Activated CD4-positive, alpha-beta T cell treated with anti-CD3 and anti-CD28 coated beads, Interleukin-2, amount 50 U/mL, for 48 hours (primary cell): ENCODE measurements at regions not wholly inside any gene's neighbourhood (a gene's known extent, or its start where the extent isn't known, plus 50 kb on each side); places are given as distances from the start of the nearest gene placed in this dataset.
"Not testable (repeated sequence)": the region's sequence is repeated elsewhere in the genome, so short reads cannot be mapped to it uniquely, and the experiment has no call there.

Experiments
- DNase-seq, 2 experiments: peaks; one replicate each; pipeline ENCODE4 v3.0.0-alpha.2; 2020

GRCh38 chr13:39803156-39803555 is 147.7 kb downstream of the COG6 start:
- DNase-seq, result no peak

- DNase-seq, result no peak
These were observed 148.4 kb downstream of the COG6 start for GRCh38 chr13:39803851-39804250.

GRCh38 chr13:39804332-39805210 is 149.1 kb downstream of the COG6 start:
- DNase-seq, result no peak

- no peak for DNase-seq
These were observed 154.0 kb downstream of the COG6 start for GRCh38 chr13:39809466-39809865.

- DNase-seq, result no peak
These were observed 154.8 kb downstream of the COG6 start for GRCh38 chr13:39810091-39810877.

- no peak for DNase-seq
These were observed 155.6 kb downstream of the COG6 start for GRCh38 chr13:39811051-39811450.

- DNase-seq, result no peak
These were observed 156.2 kb downstream of the COG6 start for GRCh38 chr13:39811696-39812095.

- no peak for DNase-seq
These were observed 160.1 kb downstream of the COG6 start for GRCh38 chr13:39815345-39816111.

- DNase-seq, result no peak
These were observed 161.5 kb downstream of the COG6 start for GRCh38 chr13:39816936-39817335.

- DNase-seq, result no peak
These were observed 163.5 kb downstream of the COG6 start for GRCh38 chr13:39818953-39819352.

GRCh38 chr13:39820606-39821005 is 165.1 kb downstream of the COG6 start:
- no peak for DNase-seq

- DNase-seq, result no peak
These were observed 166.5 kb downstream of the COG6 start for GRCh38 chr13:39821977-39822376.

GRCh38 chr13:39822437-39822836 is 167.0 kb downstream of the COG6 start:
- no peak for DNase-seq

- no peak for DNase-seq
These were observed 167.7 kb downstream of the COG6 start for GRCh38 chr13:39823063-39823713.

GRCh38 chr13:39825886-39826285 is 170.4 kb downstream of the COG6 start:
- DNase-seq, result no peak

- no peak for DNase-seq
These were observed 179.8 kb downstream of the COG6 start for GRCh38 chr13:39835253-39835652.

GRCh38 chr13:39836038-39836437 is 180.6 kb downstream of the COG6 start:
- no peak for DNase-seq

- DNase-seq, result not testable (repeated sequence)
These were observed 182.4 kb downstream of the COG6 start for GRCh38 chr13:39837866-39838265.

GRCh38 chr13:39840201-39840600 is 184.7 kb downstream of the COG6 start:
- no peak for DNase-seq

GRCh38 chr13:39847336-39847735 is 191.9 kb downstream of the COG6 start:
- DNase-seq, result no peak

- no peak for DNase-seq
These were observed 199.8 kb downstream of the COG6 start for GRCh38 chr13:39855236-39855635.

- DNase-seq, result no peak
These were observed 201.3 kb downstream of the COG6 start for GRCh38 chr13:39856714-39857113.

GRCh38 chr13:39858794-39859193 is 203.3 kb downstream of the COG6 start:
- no peak for DNase-seq
